B cell (primary cell): ENCODE measurements at regions not wholly inside any gene's neighbourhood (a gene's known extent, or its start where the extent isn't known, plus 50 kb on each side); places are given as distances from the start of the nearest gene placed in this dataset.

ENCODE experiments used
- CTCF ChIP-seq: fragments of 200-600 bp; IDR thresholded peaks from one replicate; pipeline ENCODE4 v1.8.0; 2022; ENCODE audit warnings: antibody characterized with exemption, mild to moderate bottlenecking
- EZH2 ChIP-seq: IDR thresholded peaks from 2 replicates; pipeline ENCODE4 v1.6.1; 2012; ENCODE audit warnings: borderline replicate concordance, low read depth, mild to moderate bottlenecking, moderate library complexity, low read length; ENCODE audit not compliant: insufficient read depth, poor library complexity, severe bottlenecking

- no peak for TF ChIP-seq EZH2
- no peak for TF ChIP-seq CTCF
Measured at GRCh38 chr20:48147311-48147710, 362.0 kb upstream of the SULF2 start.
